ENCODE measurements at regions not wholly inside any gene's neighbourhood (a gene's known extent, or its start where the extent isn't known, plus 50 kb on each side); places are given as distances from the start of the nearest gene placed in this dataset.
"Not testable (repeated sequence)": the region's sequence is repeated elsewhere in the genome, so short reads cannot be mapped to it uniquely, and the experiment has no call there.

GRCh38 chr9:74414325-74414724 lies 82.8 kb upstream of the RORB start:
- no peak for DNase-seq (ENCODE audit: low read depth, low spot score)

GRCh38 chr9:74415995-74416394 lies 81.1 kb upstream of the RORB start:
- DNase-seq (ENCODE audit: low read depth, low spot score) = no peak

GRCh38 chr9:74424488-74424887 lies 72.6 kb upstream of the RORB start:
- not testable (repeated sequence) for DNase-seq (ENCODE audit: low read depth, low spot score)

- DNase-seq (ENCODE audit: low read depth, low spot score) = no peak
Observed at GRCh38 chr9:74431467-74431866, 65.7 kb upstream of the RORB start.

- DNase-seq (ENCODE audit: low read depth, low spot score) = no peak
Observed at GRCh38 chr9:74443036-74443750, 53.9 kb upstream of the RORB start.

GRCh38 chr9:74444369-74444768 lies 52.8 kb upstream of the RORB start:
- DNase-seq (ENCODE audit: low read depth, low spot score) = no peak
